GM12865 (cell line): ENCODE measurements at regions not wholly inside any gene's neighbourhood (a gene's known extent, or its start where the extent isn't known, plus 50 kb on each side); places are given as distances from the start of the nearest gene placed in this dataset.

ENCODE experiments used
- DNase-seq: peaks from one replicate; pipeline ENCODE4 v3.0.0; 2010; ENCODE audit warnings: low read depth
- H3K4me3 ChIP-seq: 2 replicates; pipeline ENCODE4 v1.5.1; 2011; ENCODE audit warnings: mild to moderate bottlenecking, low read depth, low read length, control low read depth
- CTCF ChIP-seq: IDR thresholded peaks from 2 replicates; pipeline ENCODE4 v1.5.1; 2011; ENCODE audit warnings: low read length, control low read depth, low read depth, inconsistent platforms; ENCODE audit not compliant: insufficient read depth; ENCODE audit errors: missing control alignments

- no peak for TF ChIP-seq CTCF
- no peak overlapping the region for H3K4me3 ChIP-seq
- DNase-seq = no peak
Observed at GRCh38 chr10:71052076-71052660, 160.2 kb upstream of the UNC5B start.

GRCh38 chr10:71052708-71053107 is 159.7 kb upstream of the UNC5B start:
- TF ChIP-seq CTCF = no peak
- no peak for DNase-seq
- no peak overlapping the region for H3K4me3 ChIP-seq

DNA sequence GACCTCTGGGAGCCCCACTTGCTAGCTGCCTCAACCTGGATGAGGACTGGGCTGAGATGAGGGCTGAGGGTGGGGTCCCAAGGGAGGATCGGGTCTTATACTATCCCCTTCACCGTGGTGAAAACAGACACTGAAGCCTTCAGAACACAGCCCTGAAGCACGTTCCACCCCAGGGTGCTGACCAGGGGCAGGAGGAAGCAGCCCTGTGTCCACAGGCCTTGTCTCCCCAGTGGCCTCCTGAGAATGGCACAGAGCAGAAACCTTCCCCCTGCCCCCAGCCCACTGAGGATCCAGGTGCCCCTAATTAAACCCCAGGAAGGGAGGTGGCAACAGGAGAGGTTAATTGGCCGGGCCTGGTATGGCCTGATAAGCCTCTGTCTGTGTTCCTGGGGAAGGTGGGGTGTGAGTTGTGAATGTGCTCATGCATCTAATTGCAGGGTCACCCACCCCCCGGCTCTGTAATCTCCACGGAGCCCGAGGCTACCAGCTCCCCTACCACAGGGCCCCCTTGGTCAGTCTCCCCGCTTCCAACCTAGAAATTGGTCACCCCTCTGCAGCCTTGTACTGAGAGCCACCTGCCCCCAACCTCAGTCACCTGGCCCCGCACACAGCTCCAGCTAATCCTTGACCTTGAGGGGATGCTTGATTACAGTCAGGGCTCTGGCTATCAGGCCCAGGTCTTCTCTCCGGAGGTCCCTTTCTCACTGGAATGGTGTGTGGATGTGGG is 159.0 kb upstream of the UNC5B start:
- DNase-seq = no peak
- TF ChIP-seq CTCF = no peak
- no peak overlapping the region for H3K4me3 ChIP-seq

GRCh38 chr10:71058308-71058707 is 154.1 kb upstream of the UNC5B start:
- TF ChIP-seq CTCF = no peak
- no peak for DNase-seq
- no peak overlapping the region for H3K4me3 ChIP-seq

DNA sequence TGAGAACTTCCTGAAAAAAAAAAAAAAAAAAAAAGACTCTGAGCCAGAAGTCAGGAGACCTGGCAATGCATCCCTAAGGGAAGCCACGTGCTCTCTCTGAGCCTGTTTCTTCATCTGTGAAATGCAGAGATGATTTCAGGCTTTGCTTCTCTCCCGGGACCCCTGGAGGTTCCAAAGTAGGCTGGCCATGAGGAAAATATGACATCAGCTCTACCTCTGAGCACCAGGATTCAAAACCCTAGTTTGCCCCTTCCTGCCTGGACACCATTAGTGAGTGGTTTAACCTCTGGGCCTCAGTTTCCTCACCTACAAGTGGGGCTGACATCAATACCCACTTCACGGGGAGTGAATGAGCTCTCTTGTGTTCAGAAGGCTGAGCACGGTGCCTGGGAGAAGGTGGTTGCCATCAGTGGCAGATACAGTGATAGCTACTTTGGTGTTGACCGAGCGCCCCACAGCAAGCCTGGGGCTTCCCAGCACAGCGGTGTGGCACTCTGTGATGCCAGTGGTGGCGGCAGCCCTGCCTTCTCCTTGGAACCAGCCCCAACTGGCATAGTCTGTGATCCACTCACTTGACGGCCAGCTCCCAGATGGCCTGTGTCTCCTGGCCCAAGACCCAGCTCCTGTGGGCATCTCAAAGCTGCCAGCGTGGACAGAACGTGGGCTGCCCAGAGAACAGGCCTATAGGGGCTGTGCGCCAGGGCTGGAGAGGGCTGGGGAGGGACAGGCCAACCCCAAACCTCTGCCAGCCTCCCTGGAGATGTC is 153.1 kb upstream of the UNC5B start:
- TF ChIP-seq CTCF = no peak
- H3K4me3 ChIP-seq = no peak overlapping the region
- no peak for DNase-seq

GRCh38 chr10:71059943-71060342 is 152.4 kb upstream of the UNC5B start:
- no peak for TF ChIP-seq CTCF
- H3K4me3 ChIP-seq = no peak overlapping the region
- no peak for DNase-seq
